GM23248 (cell line): ENCODE measurements at regions not wholly inside any gene's neighbourhood (a gene's known extent, or its start where the extent isn't known, plus 50 kb on each side); places are given as distances from the start of the nearest gene placed in this dataset.

Source experiments
- EZH2 ChIP-seq: fragments of 200-600 bp; sonication (generic); IDR thresholded peaks from 2 replicates; pipeline ENCODE4 v1.6.1; 2018; ENCODE audit warnings: antibody characterized with exemption, mild to moderate bottlenecking; ENCODE audit not compliant: insufficient read depth, poor library complexity, severe bottlenecking
- EZH2phosphoT487 ChIP-seq: fragments of 200-600 bp; sonication (generic); IDR thresholded peaks from 2 replicates; pipeline ENCODE4 v1.6.1; 2018; ENCODE audit warnings: antibody characterized with exemption, moderate library complexity, mild to moderate bottlenecking, low read depth; ENCODE audit not compliant: insufficient read depth

GRCh38 chr22:22374163-22374562, 129.6 kb downstream of the VPREB1 start:
- TF ChIP-seq EZH2: no peak
- TF ChIP-seq EZH2phosphoT487: no peak
